ENCODE measurements at regions not wholly inside any gene's neighbourhood (a gene's known extent, or its start where the extent isn't known, plus 50 kb on each side); places are given as distances from the start of the nearest gene placed in this dataset.

GRCh38 chr2:22634167-22634566 is 750.8 kb upstream of the KLHL29 start:
- intact Hi-C loops (cut with DNase I): no loop called here
- no peak overlapping the region for H3K27ac ChIP-seq
- no peak for DNase-seq
- no peak overlapping the region for H3K4me3 ChIP-seq
- no peaks in the 10 kb centered on the region for H3K27me3 ChIP-seq
- no peaks in the 10 kb centered on the region for H3K4me1 ChIP-seq
- H3K36me3 ChIP-seq: no peaks in the 10 kb centered on the region
- no peak overlapping the region for H3K9ac ChIP-seq (ENCODE audit: low read depth in 2 of 2, low read length in 2 of 2)
- TF ChIP-seq CTCF (IDR thresholded peaks at IDR 0.05): no peak
- no peaks in the 10 kb centered on the region for H3K9me3 ChIP-seq

- H3K27me3 ChIP-seq: no peaks in the 10 kb centered on the region
- H3K9ac ChIP-seq (ENCODE audit: low read depth in 2 of 2, low read length in 2 of 2): no peak overlapping the region
- no peak overlapping the region for H3K27ac ChIP-seq
- no peaks in the 10 kb centered on the region for H3K36me3 ChIP-seq
- intact Hi-C loops (cut with DNase I): no loop called here
- no peak for TF ChIP-seq CTCF (IDR thresholded peaks at IDR 0.05)
- no peaks in the 10 kb centered on the region for H3K4me1 ChIP-seq
- no peaks in the 10 kb centered on the region for H3K9me3 ChIP-seq
- H3K4me3 ChIP-seq: no peak overlapping the region
- DNase-seq: no peak
These were observed 728.6 kb upstream of the KLHL29 start for GRCh38 chr2:22656426-22656825.

- Histone ChIP-seq H3K36me3 (no peaks in the 10 kb centered on the region), H3K9ac (ENCODE audit: low read depth in 2 of 2, low read length in 2 of 2) (no peak overlapping the region), H3K9me3 (no peaks in the 10 kb centered on the region), H3K27ac (no peak overlapping the region), H3K4me1 (no peaks in the 10 kb centered on the region), H3K27me3 (no peaks in the 10 kb centered on the region), H3K4me3 (no peak overlapping the region)
- no peak for TF ChIP-seq CTCF (IDR thresholded peaks at IDR 0.05)
- no peak for DNase-seq
- intact Hi-C loops (cut with DNase I): no loop called here
These were observed 711.5 kb upstream of the KLHL29 start for GRCh38 chr2:22673529-22673928.

- Histone ChIP-seq H3K36me3 (no peaks in the 10 kb centered on the region), H3K27ac (no peak overlapping the region)
- intact Hi-C loops (cut with DNase I): no loop called here
These were observed 701.1 kb upstream of the KLHL29 start for GRCh38 chr2:22683914-22684313.

GRCh38 chr2:22690096-22690495 is 694.9 kb upstream of the KLHL29 start:
- Histone ChIP-seq H3K4me1 (no peaks in the 10 kb centered on the region), H3K9ac (ENCODE audit: low read depth in 2 of 2, low read length in 2 of 2) (no peak overlapping the region), H3K27me3 (no peaks in the 10 kb centered on the region), H3K36me3 (no peaks in the 10 kb centered on the region), H3K27ac (no peak overlapping the region), H3K4me3 (no peak overlapping the region), H3K9me3 (no peaks in the 10 kb centered on the region)
- intact Hi-C loops (cut with DNase I): no loop called here
- DNase-seq: no peak
- no peak for TF ChIP-seq CTCF (IDR thresholded peaks at IDR 0.05)

More at GRCh38 chr2:22683914-22684313, 701.1 kb upstream of the KLHL29 start:
- no peaks in the 10 kb centered on the region for H3K9me3 ChIP-seq
- no peak overlapping the region for H3K9ac ChIP-seq (ENCODE audit: low read depth in 2 of 2, low read length in 2 of 2)
- DNase-seq: no peak
- no peak overlapping the region for H3K4me3 ChIP-seq
- H3K27me3 ChIP-seq: no peaks in the 10 kb centered on the region
- no peaks in the 10 kb centered on the region for H3K4me1 ChIP-seq
- no peak for TF ChIP-seq CTCF (IDR thresholded peaks at IDR 0.05)

GRCh38 chr2:22691666-22692065 is 693.3 kb upstream of the KLHL29 start:
- no peaks in the 10 kb centered on the region for H3K27me3 ChIP-seq
- TF ChIP-seq CTCF (IDR thresholded peaks at IDR 0.05): no peak
- no peaks in the 10 kb centered on the region for H3K9me3 ChIP-seq
- no peak for DNase-seq
- no peak overlapping the region for H3K9ac ChIP-seq (ENCODE audit: low read depth in 2 of 2, low read length in 2 of 2)
- no peaks in the 10 kb centered on the region for H3K36me3 ChIP-seq
- H3K4me1 ChIP-seq: no peaks in the 10 kb centered on the region
- H3K27ac ChIP-seq: no peak overlapping the region
- no peak overlapping the region for H3K4me3 ChIP-seq
- intact Hi-C loops (cut with DNase I): no loop called here

Data from colonic mucosa (tissue), 4 donors.